GM13977 (cell line): ENCODE measurements at regions not wholly inside any gene's neighbourhood (a gene's known extent, or its start where the extent isn't known, plus 50 kb on each side); places are given as distances from the start of the nearest gene placed in this dataset.

Source experiments
- DNase-seq: peaks from one replicate; pipeline ENCODE4 v3.0.0; 2012; ENCODE audit warnings: low spot score
- in situ Hi-C: fragments of 300-500 bp; cut with MboI; formaldehyde crosslinking; loops from one replicate; pipeline ENCODE4 v1.12.0; 2022; ENCODE audit warnings: low sequenced_read_pairs, low pct_unique_long_range_greater_than_20kb, mixed read lengths, inconsistent platforms; ENCODE audit not compliant: unreplicated experiment
- TF ChIP-seq, protein P1 (sequence below): IDR thresholded peaks from 2 replicates; pipeline ENCODE4 v1.5.1; 2012; ENCODE audit warnings: mild to moderate bottlenecking, control low read depth; ENCODE audit not compliant: insufficient read depth; ENCODE audit errors: extremely low read depth, missing control alignments

DNA sequence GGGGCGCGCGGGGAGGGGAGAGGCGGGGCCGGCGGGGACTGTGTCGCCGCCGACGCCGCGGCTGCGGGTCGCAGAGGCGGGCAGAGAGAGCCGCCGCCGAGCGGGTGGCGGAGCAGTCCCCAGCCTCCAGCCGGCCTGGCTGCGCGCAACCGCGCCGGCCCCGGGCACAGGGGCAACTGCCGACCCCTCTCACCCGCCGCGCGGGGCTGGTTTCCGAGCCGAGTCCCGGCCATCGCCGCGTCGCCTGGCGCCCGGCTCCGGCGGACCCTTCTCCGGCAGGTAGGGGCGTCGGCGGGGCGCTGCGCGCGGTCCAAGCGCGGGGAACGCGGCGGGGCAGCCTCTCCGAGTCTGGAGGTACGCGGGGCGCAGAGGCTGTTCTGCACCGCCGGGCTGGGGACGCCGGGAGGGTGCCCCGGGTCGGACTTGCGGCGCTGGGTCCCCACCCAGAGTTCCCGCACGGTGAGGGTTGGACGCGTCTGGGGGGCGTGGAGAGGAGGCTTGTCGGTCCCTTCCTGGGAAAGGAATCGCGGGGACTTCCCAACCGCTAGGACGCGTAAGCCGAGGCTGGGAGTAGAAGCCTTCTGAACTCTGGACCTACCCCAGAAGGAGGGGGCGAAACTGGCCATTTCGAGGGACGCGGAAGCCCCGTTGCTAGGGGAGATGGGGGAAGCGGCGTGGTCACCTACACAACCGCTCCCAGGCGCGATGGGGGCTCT, 133.6 kb upstream of the MYO16 start:
- DNase-seq = no peak
- TF ChIP-seq, protein P1, sequence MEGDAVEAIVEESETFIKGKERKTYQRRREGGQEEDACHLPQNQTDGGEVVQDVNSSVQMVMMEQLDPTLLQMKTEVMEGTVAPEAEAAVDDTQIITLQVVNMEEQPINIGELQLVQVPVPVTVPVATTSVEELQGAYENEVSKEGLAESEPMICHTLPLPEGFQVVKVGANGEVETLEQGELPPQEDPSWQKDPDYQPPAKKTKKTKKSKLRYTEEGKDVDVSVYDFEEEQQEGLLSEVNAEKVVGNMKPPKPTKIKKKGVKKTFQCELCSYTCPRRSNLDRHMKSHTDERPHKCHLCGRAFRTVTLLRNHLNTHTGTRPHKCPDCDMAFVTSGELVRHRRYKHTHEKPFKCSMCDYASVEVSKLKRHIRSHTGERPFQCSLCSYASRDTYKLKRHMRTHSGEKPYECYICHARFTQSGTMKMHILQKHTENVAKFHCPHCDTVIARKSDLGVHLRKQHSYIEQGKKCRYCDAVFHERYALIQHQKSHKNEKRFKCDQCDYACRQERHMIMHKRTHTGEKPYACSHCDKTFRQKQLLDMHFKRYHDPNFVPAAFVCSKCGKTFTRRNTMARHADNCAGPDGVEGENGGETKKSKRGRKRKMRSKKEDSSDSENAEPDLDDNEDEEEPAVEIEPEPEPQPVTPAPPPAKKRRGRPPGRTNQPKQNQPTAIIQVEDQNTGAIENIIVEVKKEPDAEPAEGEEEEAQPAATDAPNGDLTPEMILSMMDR = no peak
- in situ Hi-C loops = no loop called here

DNA sequence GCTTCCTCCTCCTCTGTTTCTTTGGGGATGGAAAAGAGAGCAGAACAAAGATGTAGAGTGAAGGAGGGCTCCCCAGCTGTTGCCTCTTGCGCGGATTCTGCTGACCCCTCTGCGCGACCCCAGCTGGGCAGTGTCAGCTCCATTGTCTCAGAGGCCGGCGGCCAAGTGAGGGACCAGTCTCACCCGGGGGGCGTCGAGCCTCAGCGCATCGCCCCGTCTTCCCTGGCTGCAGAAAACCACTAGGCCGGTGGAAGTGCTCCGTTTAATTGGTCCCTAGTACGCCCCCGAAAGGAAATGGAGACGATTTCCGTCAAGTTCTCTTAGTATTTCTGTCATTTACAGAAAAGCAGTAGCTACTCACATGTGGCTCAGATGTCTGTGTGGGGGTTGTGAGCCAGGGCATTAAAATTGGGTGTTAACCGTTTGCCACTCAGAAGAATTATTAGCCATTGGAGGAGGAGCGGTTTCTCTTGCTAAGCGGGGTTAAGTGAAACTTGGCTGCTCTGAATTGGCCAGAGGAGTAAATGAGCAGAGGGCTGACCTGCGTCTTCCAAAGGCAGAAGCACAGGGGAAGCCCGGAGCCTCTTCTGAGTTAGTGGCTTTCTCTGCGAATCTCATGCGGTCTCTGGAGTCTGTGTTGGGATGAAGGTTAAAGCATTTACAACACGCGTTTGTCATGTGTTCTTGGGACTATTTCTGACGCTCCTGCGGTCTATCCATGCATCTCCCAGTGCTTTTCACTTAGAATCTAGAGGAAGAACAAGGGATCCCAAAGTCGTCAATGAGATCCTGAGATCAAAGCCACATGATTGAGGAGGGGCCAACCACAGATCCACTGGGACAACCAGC, 132.8 kb upstream of the MYO16 start:
- TF ChIP-seq, protein P1 = no peak
- in situ Hi-C loops = no loop called here
- DNase-seq = no peak

DNA sequence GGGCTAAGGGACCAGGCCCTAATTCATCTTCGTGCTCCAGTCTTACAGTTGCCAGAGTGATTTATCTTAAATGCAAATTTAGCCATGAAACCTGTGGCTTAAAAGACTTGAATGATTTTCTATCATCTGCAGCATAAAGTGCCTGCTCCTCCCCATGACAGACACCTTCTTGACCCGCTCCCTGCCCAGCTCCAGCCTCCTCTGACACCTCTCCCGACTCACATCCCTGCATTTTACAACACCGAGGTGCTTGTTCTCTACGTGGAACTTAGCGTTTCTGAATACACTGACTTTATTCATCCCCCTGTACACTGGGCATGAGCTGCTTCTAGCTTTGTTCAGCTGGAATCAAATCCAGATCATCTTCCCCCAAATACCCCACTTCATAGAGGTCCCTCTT, 128.7 kb upstream of the MYO16 start:
- TF ChIP-seq, protein P1 = no peak
- in situ Hi-C loops = no loop called here
- DNase-seq = no peak

DNA sequence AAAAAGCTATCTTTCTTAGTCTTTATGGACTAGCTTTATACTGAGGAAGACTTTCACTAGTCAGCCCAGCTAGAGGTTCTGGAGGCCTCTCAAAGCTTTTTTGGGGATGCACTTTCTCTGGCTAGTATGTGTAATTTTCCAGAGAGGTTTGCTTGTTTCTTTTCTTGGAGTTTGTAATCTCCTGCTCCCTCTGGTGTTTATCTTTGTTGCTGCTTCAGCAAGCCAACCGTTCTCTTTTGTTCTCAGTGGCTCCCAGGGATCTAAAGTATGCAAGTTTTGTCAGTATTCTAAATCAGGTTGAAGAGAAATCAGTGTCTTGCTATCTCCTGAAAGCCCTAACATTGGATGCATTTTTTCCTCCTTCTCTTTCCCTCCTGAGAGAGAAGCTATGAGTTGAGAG, 121.1 kb upstream of the MYO16 start:
- TF ChIP-seq, protein P1 = no peak
- in situ Hi-C loops = no loop called here
- DNase-seq = peak; percentile 26

DNA sequence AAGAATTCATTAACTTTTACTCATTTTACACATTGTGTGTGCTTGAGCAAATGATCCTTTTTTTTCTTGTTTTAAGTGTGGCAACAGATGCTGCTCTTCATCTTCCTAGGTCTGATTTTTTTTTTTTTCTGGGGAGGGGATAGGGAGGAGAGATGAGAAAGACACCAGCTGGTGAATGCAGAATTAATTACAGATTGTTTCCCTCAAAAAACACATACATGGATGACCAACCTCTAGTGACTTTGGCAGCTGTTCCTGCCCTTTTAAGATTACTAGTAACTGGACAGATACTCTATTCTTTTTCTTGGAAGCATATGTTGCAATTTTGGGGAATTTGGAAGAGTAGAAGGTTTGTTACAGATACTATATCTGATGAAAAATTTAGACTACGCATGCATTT, 103.6 kb upstream of the MYO16 start:
- no peak for DNase-seq
- in situ Hi-C loops = no loop called here

DNA sequence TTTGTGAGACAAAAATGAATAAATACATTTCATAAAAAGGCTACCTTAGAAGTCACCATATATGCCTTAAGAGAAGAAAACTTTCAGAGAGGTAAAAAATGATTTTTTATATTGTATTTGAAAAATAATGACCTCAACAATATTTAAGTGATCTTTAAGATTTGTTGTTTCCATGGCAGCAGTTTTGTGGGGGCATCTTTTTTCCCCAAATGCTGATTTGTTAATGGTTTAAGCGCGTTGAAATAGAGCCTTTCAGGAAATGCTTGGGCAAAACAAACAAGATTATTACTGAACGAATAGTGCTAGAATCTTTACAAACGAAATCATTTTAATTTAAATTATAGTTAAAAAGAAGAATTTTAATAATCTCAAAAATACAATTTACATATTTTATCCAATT, 103.1 kb upstream of the MYO16 start:
- in situ Hi-C loops = no loop called here
- TF ChIP-seq, protein P1 = no peak
- no peak for DNase-seq

More for the DNA sequence above, 103.6 kb upstream of the MYO16 start:
- TF ChIP-seq, protein P1 = no peak
